ENCODE measurements at regions not wholly inside any gene's neighbourhood (a gene's known extent, or its start where the extent isn't known, plus 50 kb on each side); places are given as distances from the start of the nearest gene placed in this dataset.

GRCh38 chr16:63372815-63373214, 1336.6 kb upstream of the CDH8 start:
- Histone ChIP-seq H3K9ac (ENCODE audit: insufficient read length) (no peak overlapping the region), H3K27ac (no peak overlapping the region)
- no peak for TF ChIP-seq EZH2 (IDR thresholded peaks at IDR 0.05)
- no peak for TF ChIP-seq FOXP2 (optimal IDR thresholded peaks at IDR 0.05; ENCODE audit: control extremely low read depth, extremely low read length, insufficient read depth)
- TF ChIP-seq POLR2AphosphoS5 (IDR thresholded peaks at IDR 0.05; ENCODE audit: borderline replicate concordance, low read depth, low read length) = no peak

GRCh38 chr16:63372283-63372682, 1336.0 kb upstream of the CDH8 start:
- TF ChIP-seq POLR2AphosphoS5 (IDR thresholded peaks at IDR 0.05; ENCODE audit: borderline replicate concordance, low read depth, low read length) (no peak), FOXP2 (optimal IDR thresholded peaks at IDR 0.05; ENCODE audit: control extremely low read depth, extremely low read length, insufficient read depth) (no peak), EZH2 (IDR thresholded peaks at IDR 0.05) (no peak)
- no peak for DNase-seq (ENCODE audit: low read depth, low spot score)

More at GRCh38 chr16:63372815-63373214, 1336.6 kb upstream of the CDH8 start:
- Histone ChIP-seq H3K9me3 (ENCODE audit: low read depth, low read length) (no peaks in the 10 kb centered on the region), H3K4me3 (no peak overlapping the region), H3K36me3 (ENCODE audit: insufficient read depth, low read length) (no peaks in the 10 kb centered on the region)
- DNase-seq (ENCODE audit: low read depth, low spot score) = no peak

GRCh38 chr16:63365649-63366304, 1329.5 kb upstream of the CDH8 start:
- Histone ChIP-seq H3K9me3 (ENCODE audit: low read depth, low read length) (no peaks in the 10 kb centered on the region), H3K9ac (ENCODE audit: insufficient read length) (no peak overlapping the region), H3K27ac (no peak overlapping the region), H3K4me3 (no peak overlapping the region), H3K36me3 (ENCODE audit: insufficient read depth, low read length) (no peaks in the 10 kb centered on the region)
- peak; percentile 55 for DNase-seq (ENCODE audit: low read depth, low spot score)
- TF ChIP-seq POLR2AphosphoS5 (IDR thresholded peaks at IDR 0.05; ENCODE audit: borderline replicate concordance, low read depth, low read length) (peak; percentile 56; the same call in 1 of the 2 replicates), EZH2 (IDR thresholded peaks at IDR 0.05) (no peak)

More at GRCh38 chr16:63372283-63372682, 1336.0 kb upstream of the CDH8 start:
- Histone ChIP-seq H3K9me3 (ENCODE audit: low read depth, low read length) (no peaks in the 10 kb centered on the region), H3K9ac (ENCODE audit: insufficient read length) (no peak overlapping the region), H3K4me3 (no peak overlapping the region), H3K27ac (no peak overlapping the region), H3K36me3 (ENCODE audit: insufficient read depth, low read length) (no peaks in the 10 kb centered on the region)

GRCh38 chr16:63363738-63364137, 1327.5 kb upstream of the CDH8 start:
- H3K9ac ChIP-seq (ENCODE audit: insufficient read length) = no peak overlapping the region

GRCh38 chr16:63361032-63361624, 1324.9 kb upstream of the CDH8 start:
- Histone ChIP-seq H3K36me3 (ENCODE audit: insufficient read depth, low read length) (no peaks in the 10 kb centered on the region), H3K27ac (no peak overlapping the region), H3K9me3 (ENCODE audit: low read depth, low read length) (no peaks in the 10 kb centered on the region), H3K9ac (ENCODE audit: insufficient read length) (no peak overlapping the region), H3K4me3 (no peak overlapping the region)
- TF ChIP-seq FOXP2 (optimal IDR thresholded peaks at IDR 0.05; ENCODE audit: control extremely low read depth, extremely low read length, insufficient read depth) (no peak), EZH2 (IDR thresholded peaks at IDR 0.05) (no peak), POLR2AphosphoS5 (IDR thresholded peaks at IDR 0.05; ENCODE audit: borderline replicate concordance, low read depth, low read length) (no peak)
- DNase-seq (ENCODE audit: low read depth, low spot score) = no peak

More at GRCh38 chr16:63363738-63364137, 1327.5 kb upstream of the CDH8 start:
- no peaks in the 10 kb centered on the region for H3K9me3 ChIP-seq (ENCODE audit: low read depth, low read length)
- no peak for TF ChIP-seq FOXP2 (optimal IDR thresholded peaks at IDR 0.05; ENCODE audit: control extremely low read depth, extremely low read length, insufficient read depth)
- no peak for TF ChIP-seq EZH2 (IDR thresholded peaks at IDR 0.05)
- TF ChIP-seq POLR2AphosphoS5 (IDR thresholded peaks at IDR 0.05; ENCODE audit: borderline replicate concordance, low read depth, low read length) = no peak
- H3K27ac ChIP-seq = no peak overlapping the region
- H3K4me3 ChIP-seq = no peak overlapping the region
- DNase-seq (ENCODE audit: low read depth, low spot score) = no peak
- no peaks in the 10 kb centered on the region for H3K36me3 ChIP-seq (ENCODE audit: insufficient read depth, low read length)

GRCh38 chr16:63349961-63350360, 1313.7 kb upstream of the CDH8 start:
- TF ChIP-seq EZH2 (IDR thresholded peaks at IDR 0.05) (no peak), POLR2AphosphoS5 (IDR thresholded peaks at IDR 0.05; ENCODE audit: borderline replicate concordance, low read depth, low read length) (no peak), FOXP2 (optimal IDR thresholded peaks at IDR 0.05; ENCODE audit: control extremely low read depth, extremely low read length, insufficient read depth) (no peak)
- H3K9me3 ChIP-seq (ENCODE audit: low read depth, low read length) = no peaks in the 10 kb centered on the region
- no peak overlapping the region for H3K4me3 ChIP-seq

GRCh38 chr16:63346000-63346399, 1309.8 kb upstream of the CDH8 start:
- DNase-seq (ENCODE audit: low read depth, low spot score) = no peak
- TF ChIP-seq POLR2AphosphoS5 (IDR thresholded peaks at IDR 0.05; ENCODE audit: borderline replicate concordance, low read depth, low read length) (no peak), EZH2 (IDR thresholded peaks at IDR 0.05) (no peak), FOXP2 (optimal IDR thresholded peaks at IDR 0.05; ENCODE audit: control extremely low read depth, extremely low read length, insufficient read depth) (no peak)
- no peak overlapping the region for H3K4me3 ChIP-seq
- H3K9ac ChIP-seq (ENCODE audit: insufficient read length) = no peak overlapping the region
- no peaks in the 10 kb centered on the region for H3K9me3 ChIP-seq (ENCODE audit: low read depth, low read length)
- no peak overlapping the region for H3K27ac ChIP-seq
- no peaks in the 10 kb centered on the region for H3K36me3 ChIP-seq (ENCODE audit: insufficient read depth, low read length)

More at GRCh38 chr16:63349961-63350360, 1313.7 kb upstream of the CDH8 start:
- Histone ChIP-seq H3K9ac (ENCODE audit: insufficient read length) (no peak overlapping the region), H3K27ac (no peak overlapping the region), H3K36me3 (ENCODE audit: insufficient read depth, low read length) (no peaks in the 10 kb centered on the region)
- DNase-seq (ENCODE audit: low read depth, low spot score) = no peak

GRCh38 chr16:63337264-63337663, 1301.0 kb upstream of the CDH8 start:
- no peak overlapping the region for H3K4me3 ChIP-seq
- no peak overlapping the region for H3K27ac ChIP-seq
- no peaks in the 10 kb centered on the region for H3K9me3 ChIP-seq (ENCODE audit: low read depth, low read length)
- no peak for DNase-seq (ENCODE audit: low read depth, low spot score)
- TF ChIP-seq POLR2AphosphoS5 (IDR thresholded peaks at IDR 0.05; ENCODE audit: borderline replicate concordance, low read depth, low read length) = no peak
- no peak for TF ChIP-seq FOXP2 (optimal IDR thresholded peaks at IDR 0.05; ENCODE audit: control extremely low read depth, extremely low read length, insufficient read depth)
- no peak for TF ChIP-seq EZH2 (IDR thresholded peaks at IDR 0.05)
- H3K36me3 ChIP-seq (ENCODE audit: insufficient read depth, low read length) = no peaks in the 10 kb centered on the region
- no peak overlapping the region for H3K9ac ChIP-seq (ENCODE audit: insufficient read length)

Data from SK-N-MC (cell line).